ENCODE measurements at regions not wholly inside any gene's neighbourhood (a gene's known extent, or its start where the extent isn't known, plus 50 kb on each side); places are given as distances from the start of the nearest gene placed in this dataset.

DNA sequence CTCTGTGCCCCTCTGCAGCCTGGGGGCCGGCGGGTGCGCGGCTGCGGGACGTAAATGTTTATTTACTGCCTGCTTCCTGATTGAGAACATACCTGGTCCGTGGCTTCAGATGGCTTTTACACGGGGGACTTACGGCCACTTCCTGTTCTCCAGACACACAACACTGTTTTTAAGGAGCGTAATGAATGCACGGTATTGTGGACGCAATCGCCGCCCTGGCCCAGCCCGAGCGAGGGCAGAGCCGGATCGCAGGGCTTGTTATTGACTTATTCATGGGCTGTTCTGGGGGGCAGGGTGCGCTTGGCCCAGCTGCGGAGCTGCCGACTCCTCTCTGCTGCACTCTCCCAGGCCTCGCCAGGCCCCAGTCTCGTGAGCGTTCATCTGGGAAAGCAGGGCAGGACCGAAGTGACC lies 52.8 kb upstream of the ACTRT2 start:
- Histone ChIP-seq H3K9me3 (ENCODE audit: control insufficient read depth, insufficient read depth, low read length) (no peaks in the 10 kb centered on the region), H3K27ac (ENCODE audit: low read length) (no peak overlapping the region), H3K4me1 (ENCODE audit: control insufficient read depth, insufficient read depth, low read length) (peaks cover 13% of the 10 kb centered on the region), H3K36me3 (ENCODE audit: control insufficient read depth, insufficient read depth, low read length) (no peaks in the 10 kb centered on the region), H3K27me3 (ENCODE audit: control insufficient read depth, insufficient read depth, low read length) (no peaks in the 10 kb centered on the region), H3K4me3 (ENCODE audit: low read length) (no peak overlapping the region)
- Mint-ChIP-seq H3K9me3 (no peaks in the 10 kb centered on the region), H3K27ac (no peak overlapping the region), H3K27me3 (ENCODE audit: low read depth in 2 of 2) (no peaks in the 10 kb centered on the region), H3K36me3 (no peaks in the 10 kb centered on the region), H3K4me3 (no peak overlapping the region), H3K4me1 (peaks cover 9 to 11% of the 10 kb centered on the region in 2 donors)
- WGBS (ENCODE audit: insufficient coverage) = 67% methylated on average over 25 of the region's 25 CpGs
- TF ChIP-seq, protein P1, sequence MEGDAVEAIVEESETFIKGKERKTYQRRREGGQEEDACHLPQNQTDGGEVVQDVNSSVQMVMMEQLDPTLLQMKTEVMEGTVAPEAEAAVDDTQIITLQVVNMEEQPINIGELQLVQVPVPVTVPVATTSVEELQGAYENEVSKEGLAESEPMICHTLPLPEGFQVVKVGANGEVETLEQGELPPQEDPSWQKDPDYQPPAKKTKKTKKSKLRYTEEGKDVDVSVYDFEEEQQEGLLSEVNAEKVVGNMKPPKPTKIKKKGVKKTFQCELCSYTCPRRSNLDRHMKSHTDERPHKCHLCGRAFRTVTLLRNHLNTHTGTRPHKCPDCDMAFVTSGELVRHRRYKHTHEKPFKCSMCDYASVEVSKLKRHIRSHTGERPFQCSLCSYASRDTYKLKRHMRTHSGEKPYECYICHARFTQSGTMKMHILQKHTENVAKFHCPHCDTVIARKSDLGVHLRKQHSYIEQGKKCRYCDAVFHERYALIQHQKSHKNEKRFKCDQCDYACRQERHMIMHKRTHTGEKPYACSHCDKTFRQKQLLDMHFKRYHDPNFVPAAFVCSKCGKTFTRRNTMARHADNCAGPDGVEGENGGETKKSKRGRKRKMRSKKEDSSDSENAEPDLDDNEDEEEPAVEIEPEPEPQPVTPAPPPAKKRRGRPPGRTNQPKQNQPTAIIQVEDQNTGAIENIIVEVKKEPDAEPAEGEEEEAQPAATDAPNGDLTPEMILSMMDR (IDR thresholded peaks at IDR 0.05) = no peak
- intact Hi-C loops (cut with micrococcal nuclease) = no loop called here
- DNase-seq = no peak
- no peak for ATAC-seq

DNA sequence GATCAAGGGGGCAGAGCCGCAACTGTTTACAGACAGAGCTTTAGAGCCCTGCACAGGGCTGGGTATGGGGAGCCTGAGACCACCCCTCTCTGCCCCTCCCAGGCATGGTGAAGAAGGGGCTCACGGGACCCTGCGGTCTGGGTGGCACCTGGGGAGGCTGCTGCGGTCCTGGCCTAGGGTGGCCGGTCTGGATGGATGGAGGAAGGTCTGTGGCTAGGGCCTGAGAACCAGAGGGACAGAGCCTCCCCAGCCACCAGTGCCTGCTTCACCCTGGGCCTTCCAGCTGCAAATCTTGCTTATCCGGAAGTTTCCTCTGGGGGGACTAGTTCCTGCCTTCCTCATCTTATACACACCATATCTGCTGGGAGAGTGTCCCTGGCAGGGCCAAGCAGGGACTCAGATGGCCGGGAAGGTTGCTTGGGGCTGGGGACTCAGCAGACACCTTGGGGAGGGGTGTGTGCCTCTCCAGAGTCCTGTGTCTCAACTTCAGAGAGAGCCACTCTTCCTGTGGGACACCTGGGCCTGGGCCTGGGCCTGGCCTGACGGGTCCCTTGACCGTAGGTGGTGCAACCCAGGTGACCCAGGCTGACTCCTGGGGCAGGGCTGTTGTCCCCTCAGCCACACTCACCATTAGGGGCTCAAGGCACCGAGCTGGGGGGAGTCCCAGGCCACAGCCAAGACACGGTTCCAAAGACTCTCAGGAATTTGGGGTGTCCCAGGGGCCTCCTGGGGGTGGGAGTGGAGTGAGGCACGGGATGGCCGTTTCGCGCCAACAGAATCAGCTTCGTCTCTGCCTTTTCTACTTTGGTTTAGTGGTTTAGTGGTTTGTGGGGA lies 52.0 kb upstream of the ACTRT2 start:
- Mint-ChIP-seq H3K4me3 (no peak overlapping the region), H3K36me3 (no peaks in the 10 kb centered on the region), H3K27ac (no peak overlapping the region), H3K27me3 (ENCODE audit: low read depth in 2 of 2) (no peaks in the 10 kb centered on the region), H3K4me1 (peaks cover 15 to 16% of the 10 kb centered on the region in 2 donors), H3K9me3 (no peaks in the 10 kb centered on the region)
- Histone ChIP-seq H3K4me3 (ENCODE audit: low read length) (no peak overlapping the region), H3K36me3 (ENCODE audit: control insufficient read depth, insufficient read depth, low read length) (no peaks in the 10 kb centered on the region), H3K27me3 (ENCODE audit: control insufficient read depth, insufficient read depth, low read length) (no peaks in the 10 kb centered on the region), H3K9me3 (ENCODE audit: control insufficient read depth, insufficient read depth, low read length) (no peaks in the 10 kb centered on the region), H3K4me1 (ENCODE audit: control insufficient read depth, insufficient read depth, low read length) (peaks cover 20% of the 10 kb centered on the region), H3K27ac (ENCODE audit: low read length) (no peak overlapping the region)
- intact Hi-C loops (cut with micrococcal nuclease) = no loop called here
- 50% methylated on average over 14 of the region's 16 CpGs for WGBS (ENCODE audit: insufficient coverage)
- no peak for ATAC-seq
- TF ChIP-seq, protein P1 (IDR thresholded peaks at IDR 0.05) = no peak
- DNase-seq = no peak

DNA sequence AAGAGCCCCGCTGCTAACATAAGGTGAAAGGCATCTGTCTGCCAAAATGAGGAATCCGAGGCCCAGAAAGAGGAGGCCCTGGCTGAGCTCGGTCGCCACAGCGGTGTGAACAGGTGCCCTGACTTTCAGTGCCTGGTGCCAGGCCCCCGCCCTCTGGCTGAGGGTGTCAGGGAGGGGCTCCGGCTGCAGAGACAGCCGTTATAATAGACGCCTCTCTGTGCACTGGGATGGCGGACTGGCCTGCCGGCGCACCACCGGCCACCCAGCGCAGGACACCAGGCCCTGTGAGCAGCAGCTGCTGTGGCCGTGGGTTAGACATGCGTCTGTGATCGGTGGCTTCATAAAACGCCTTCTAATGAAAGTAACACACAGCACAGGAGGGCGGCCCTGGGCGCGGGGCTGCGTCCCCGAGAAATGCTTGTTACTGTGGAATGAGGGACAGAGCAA lies 51.4 kb upstream of the ACTRT2 start:
- intact Hi-C loops (cut with micrococcal nuclease) = no loop called here
- TF ChIP-seq, protein P1 (IDR thresholded peaks at IDR 0.05) = no peak

More for the DNA sequence above, 51.4 kb upstream of the ACTRT2 start:
- H3K27ac ChIP-seq (ENCODE audit: low read length) = no peak overlapping the region
- no peak overlapping the region for H3K4me3 ChIP-seq (ENCODE audit: low read length)
- WGBS (ENCODE audit: insufficient coverage) = 44% methylated on average over 23 of the region's 23 CpGs
- peaks cover 23% of the 10 kb centered on the region for H3K4me1 ChIP-seq (ENCODE audit: control insufficient read depth, insufficient read depth, low read length)
- H3K27me3 Mint-ChIP-seq (ENCODE audit: low read depth in 2 of 2) = no peaks in the 10 kb centered on the region
- DNase-seq = no peak
- no peak overlapping the region for H3K27ac Mint-ChIP-seq
- peaks cover 15 to 16% of the 10 kb centered on the region in 2 donors for H3K4me1 Mint-ChIP-seq
- H3K9me3 ChIP-seq (ENCODE audit: control insufficient read depth, insufficient read depth, low read length) = no peaks in the 10 kb centered on the region
- no peaks in the 10 kb centered on the region for H3K9me3 Mint-ChIP-seq
- H3K27me3 ChIP-seq (ENCODE audit: control insufficient read depth, insufficient read depth, low read length) = no peaks in the 10 kb centered on the region
- peak overlapping the region; percentile 35 for H3K4me3 Mint-ChIP-seq
- no peaks in the 10 kb centered on the region for H3K36me3 ChIP-seq (ENCODE audit: control insufficient read depth, insufficient read depth, low read length)
- H3K36me3 Mint-ChIP-seq = no peaks in the 10 kb centered on the region
- no peak for ATAC-seq

All from natural killer cell (primary cell).